ENCODE measurements at regions not wholly inside any gene's neighbourhood (a gene's known extent, or its start where the extent isn't known, plus 50 kb on each side); places are given as distances from the start of the nearest gene placed in this dataset.
A peak's percentile ranks its signal among the peaks of the same experiment; 100 is the strongest.

DNA sequence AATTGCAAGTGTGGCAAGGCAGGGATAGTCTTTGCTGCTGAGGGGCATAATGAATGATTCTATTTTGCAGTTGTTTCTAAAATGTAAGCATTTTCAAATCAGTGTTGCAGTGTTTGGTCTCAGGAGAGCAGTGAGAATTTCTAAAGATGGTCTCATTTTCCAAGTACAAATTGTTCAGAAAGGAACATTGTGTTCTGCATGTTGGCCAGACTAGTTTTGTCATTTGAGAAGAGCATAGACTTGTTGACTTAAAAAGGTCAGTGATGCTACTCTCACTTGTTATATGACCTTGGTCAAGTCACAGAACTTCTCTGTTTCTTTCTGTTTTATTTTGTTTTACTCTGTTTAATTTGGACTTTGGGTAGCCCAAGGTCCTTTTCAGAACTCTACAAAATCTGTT is 344.6 kb downstream of the OSTF1 start:
- Histone ChIP-seq H3K9me3 (no peaks in the 10 kb centered on the region), H3K27ac (peak overlapping the region; percentile 32 to 85), H3K27me3 (no peaks in the 10 kb centered on the region), H3K36me3 (ENCODE audit: low read depth, missing control alignments) (no peaks in the 10 kb centered on the region), H3K4me3 (no peak overlapping the region), H3K4me1 (peaks cover 32% of the 10 kb centered on the region)
- intact Hi-C loops (cut with DNase I; ENCODE audit: low total_unique reads) = no loop called here
- no peak for DNase-seq
- TF ChIP-seq POLR2A (IDR thresholded peaks at IDR 0.05) (no peak), CTCF (IDR thresholded peaks at IDR 0.05) (no peak)

DNA sequence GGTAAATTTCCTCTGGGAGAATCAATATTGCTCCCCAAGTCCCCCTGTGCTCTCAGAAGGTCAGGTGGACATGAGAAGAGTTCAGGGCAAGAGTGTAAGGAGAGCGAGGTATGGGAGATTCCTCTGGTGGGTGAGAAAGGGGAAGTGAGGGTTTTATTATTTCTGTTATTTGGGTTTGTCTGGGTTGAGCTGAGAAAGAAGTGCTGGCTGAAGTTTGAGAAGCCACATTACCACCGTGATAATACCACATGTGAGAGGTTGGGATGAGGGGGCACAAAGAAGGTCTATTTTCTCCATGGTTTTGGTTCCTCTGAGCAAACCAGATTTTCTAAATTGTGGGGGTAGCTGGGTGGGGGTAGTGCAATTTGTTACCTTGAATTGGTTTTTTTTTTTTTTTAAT is 350.4 kb downstream of the OSTF1 start:
- Histone ChIP-seq H3K4me3 (no peak overlapping the region), H3K4me1 (peaks cover 16% of the 10 kb centered on the region), H3K27ac (peak overlapping the region in 1 of 2 donors; percentile 41), H3K36me3 (ENCODE audit: low read depth, missing control alignments) (no peaks in the 10 kb centered on the region), H3K9me3 (no peaks in the 10 kb centered on the region), H3K27me3 (no peaks in the 10 kb centered on the region)
- no peak for DNase-seq
- WGBS, 2 donors = 66 to 68% methylated on average over 2 of the region's 2 CpGs
- intact Hi-C loops (cut with DNase I; ENCODE audit: low total_unique reads) = no loop called here
- TF ChIP-seq CTCF (IDR thresholded peaks at IDR 0.05) (no peak), POLR2A (IDR thresholded peaks at IDR 0.05) (no peak)

DNA sequence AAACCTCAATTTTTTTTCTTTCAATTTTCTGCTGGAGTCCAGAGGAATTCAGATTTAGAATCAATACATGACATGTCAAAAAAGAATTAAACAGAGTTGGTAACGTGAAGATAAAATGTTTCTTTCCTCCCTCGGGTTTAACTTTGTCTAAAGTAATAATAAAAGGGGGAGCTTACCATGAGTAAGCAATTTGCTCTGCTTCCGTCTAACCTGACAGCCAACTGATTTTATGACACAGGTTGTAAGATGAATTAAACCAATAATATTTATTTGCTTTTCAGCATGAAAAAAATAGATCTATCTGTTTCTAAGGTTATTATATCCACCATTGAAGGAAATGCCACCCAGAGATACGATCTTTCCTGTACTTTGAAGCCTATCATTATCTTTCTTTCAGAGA is 352.6 kb downstream of the OSTF1 start:
- Histone ChIP-seq H3K4me3 (no peak overlapping the region), H3K27me3 (no peaks in the 10 kb centered on the region), H3K27ac (peak overlapping the region in 1 of 2 donors; percentile 21), H3K9me3 (no peaks in the 10 kb centered on the region), H3K4me1 (peaks cover 22% of the 10 kb centered on the region), H3K36me3 (ENCODE audit: low read depth, missing control alignments) (no peaks in the 10 kb centered on the region)
- no peak for TF ChIP-seq POLR2A (IDR thresholded peaks at IDR 0.05)
- TF ChIP-seq CTCF (IDR thresholded peaks at IDR 0.05) = no peak
- 52 to 55% methylated on average over 4 of the region's 4 CpGs for WGBS, 2 donors
- DNase-seq = no peak
- intact Hi-C loops (cut with DNase I; ENCODE audit: low total_unique reads) = no loop called here

DNA sequence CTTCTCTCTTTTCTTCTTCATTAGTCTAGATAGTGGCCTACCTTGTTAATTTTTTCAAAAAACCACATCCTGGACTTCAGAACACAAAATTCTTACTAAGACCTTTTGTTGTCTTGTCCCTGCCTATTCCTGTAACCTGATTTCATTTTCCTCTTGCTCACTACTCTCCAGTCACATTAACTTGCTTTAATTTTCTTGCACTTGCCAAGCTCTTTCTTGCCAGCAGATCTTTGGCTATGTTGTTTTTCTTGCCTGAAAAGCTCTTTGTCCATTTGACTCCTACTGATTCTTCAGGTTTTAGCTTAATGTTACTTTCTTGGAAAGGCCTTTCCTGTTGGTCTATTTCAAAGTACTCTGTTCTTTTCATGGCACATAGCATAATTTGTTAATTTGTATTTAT is 356.8 kb downstream of the OSTF1 start:
- TF ChIP-seq POLR2A (IDR thresholded peaks at IDR 0.05) (no peak), CTCF (IDR thresholded peaks at IDR 0.05) (no peak)
- H3K4me1 ChIP-seq = peaks cover 47% of the 10 kb centered on the region
- H3K27me3 ChIP-seq = no peaks in the 10 kb centered on the region
- peak overlapping the region; percentile 45 to 72 for H3K27ac ChIP-seq
- H3K9me3 ChIP-seq = no peaks in the 10 kb centered on the region
- DNase-seq = no peak
- intact Hi-C loops (cut with DNase I; ENCODE audit: low total_unique reads) = no loop called here
- no peak overlapping the region for H3K4me3 ChIP-seq
- H3K36me3 ChIP-seq (ENCODE audit: low read depth, missing control alignments) = no peaks in the 10 kb centered on the region

DNA sequence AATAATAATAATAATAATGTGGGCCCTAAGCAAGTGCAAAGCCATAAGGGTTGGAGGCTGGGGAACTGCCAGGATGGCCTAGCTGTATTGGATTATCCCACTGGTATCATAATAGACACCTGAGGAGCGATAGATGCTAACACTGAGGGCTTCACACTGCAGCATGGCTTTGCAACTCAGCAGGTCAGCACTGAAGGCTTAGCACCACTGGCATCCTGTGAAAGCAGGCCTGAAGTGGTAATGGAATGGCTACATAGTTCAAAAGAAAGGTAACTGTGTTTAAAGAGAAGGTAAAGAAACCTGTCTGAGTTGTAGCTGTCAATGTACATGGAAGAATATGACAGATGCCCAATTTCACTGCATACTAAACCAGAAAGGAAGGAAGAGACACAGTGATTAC is 359.0 kb downstream of the OSTF1 start:
- Histone ChIP-seq H3K27ac (peak overlapping the region; percentile 47 to 67), H3K9me3 (no peaks in the 10 kb centered on the region), H3K4me1 (peaks cover 31% of the 10 kb centered on the region), H3K4me3 (no peak overlapping the region), H3K27me3 (no peaks in the 10 kb centered on the region), H3K36me3 (ENCODE audit: low read depth, missing control alignments) (no peaks in the 10 kb centered on the region)
- no peak for TF ChIP-seq CTCF (IDR thresholded peaks at IDR 0.05)
- no peak for TF ChIP-seq POLR2A (IDR thresholded peaks at IDR 0.05)
- no peak for DNase-seq
- 94 to 100% methylated on average over 1 of the region's 1 CpG for WGBS, 2 donors
- intact Hi-C loops (cut with DNase I; ENCODE audit: low total_unique reads) = no loop called here

Measured in testis (tissue), 2 donors.